Body of pancreas (tissue), 4 donors: ENCODE measurements at regions not wholly inside any gene's neighbourhood (a gene's known extent, or its start where the extent isn't known, plus 50 kb on each side); places are given as distances from the start of the nearest gene placed in this dataset.
A peak's percentile ranks its signal among the peaks of the same experiment; 100 is the strongest.

Experiments used
- ATAC-seq: fragments of 150-250 bp; one replicate; pipeline ENCODE4 v1.9.1; 2016
- DNase-seq, 4 donors: peaks; one replicate each; pipeline ENCODE4 v3.0.0-alpha.2; 2019
- H3K27ac ChIP-seq, 4 donors: fragments of 200-600 bp; sonication (generic); 1 replicate in 3 of 4; 2 replicates in 1 of 4; pipeline versions ENCODE4 v1.5.1 to v1.6.1; 2016 to 2019; ENCODE audit warnings: mild to moderate bottlenecking in 1 of 4, mixed read lengths in 1 of 4, moderate library complexity in 1 of 4
- H3K27me3 ChIP-seq, 2 donors: fragments of 200-600 bp; sonication (generic); one replicate each; pipeline ENCODE4 v1.6.0; 2016; ENCODE audit warnings: mild to moderate bottlenecking in 1 of 2
- H3K36me3 ChIP-seq, 2 donors: fragments of 200-600 bp; sonication (generic); replicated peaks in 1 of 2; 2 replicates each; pipeline ENCODE4 v1.5.1; 2016; ENCODE audit warnings: low read depth in 2 of 2; ENCODE audit not compliant: insufficient read depth in 1 of 2
- H3K4me1 ChIP-seq: fragments of 200-600 bp; sonication (generic); one replicate; pipeline ENCODE4 v1.6.0; 2016
- H3K4me3 ChIP-seq, 2 donors: fragments of 200-600 bp; sonication (generic); 1 replicate in 1 of 2; 2 replicates in 1 of 2; pipeline ENCODE4 v1.5.1; 2016 to 2019
- H3K9me3 ChIP-seq, 3 donors: fragments of 200-600 bp; sonication (generic); 1 replicate in 2 of 3; 2 replicates in 1 of 3; pipeline ENCODE4 v1.5.1; 2016
- POLR2A ChIP-seq, 3 donors: fragments of 450-650 bp; IDR thresholded peaks; one replicate each; pipeline ENCODE4 v1.6.1; 2016; ENCODE audit warnings: antibody characterized with exemption in 3 of 3, mild to moderate bottlenecking in 2 of 3
- WGBS, 2 donors: methylation state at CpG; one replicate each; pipeline ENCODE4 v1.1.5; 2017; 5-methylcytosine and 5-hydroxymethylcytosine counted together
- intact Hi-C: fragments of 100-400 bp; cut with DNase I; formaldehyde crosslinking; loops from one replicate; pipeline ENCODE4 v1.15.1; 2023
- TF ChIP-seq, protein P1 (sequence below), 7 experiments: fragments of 450-650 bp in 4 of 7; fragments of 200-600 bp in 3 of 7; sonication (generic) in 3 of 7; IDR thresholded peaks; one replicate each; pipeline ENCODE4 v1.5.1; 2016 to 2019; ENCODE audit warnings: antibody characterized with exemption in 7 of 7

DNA sequence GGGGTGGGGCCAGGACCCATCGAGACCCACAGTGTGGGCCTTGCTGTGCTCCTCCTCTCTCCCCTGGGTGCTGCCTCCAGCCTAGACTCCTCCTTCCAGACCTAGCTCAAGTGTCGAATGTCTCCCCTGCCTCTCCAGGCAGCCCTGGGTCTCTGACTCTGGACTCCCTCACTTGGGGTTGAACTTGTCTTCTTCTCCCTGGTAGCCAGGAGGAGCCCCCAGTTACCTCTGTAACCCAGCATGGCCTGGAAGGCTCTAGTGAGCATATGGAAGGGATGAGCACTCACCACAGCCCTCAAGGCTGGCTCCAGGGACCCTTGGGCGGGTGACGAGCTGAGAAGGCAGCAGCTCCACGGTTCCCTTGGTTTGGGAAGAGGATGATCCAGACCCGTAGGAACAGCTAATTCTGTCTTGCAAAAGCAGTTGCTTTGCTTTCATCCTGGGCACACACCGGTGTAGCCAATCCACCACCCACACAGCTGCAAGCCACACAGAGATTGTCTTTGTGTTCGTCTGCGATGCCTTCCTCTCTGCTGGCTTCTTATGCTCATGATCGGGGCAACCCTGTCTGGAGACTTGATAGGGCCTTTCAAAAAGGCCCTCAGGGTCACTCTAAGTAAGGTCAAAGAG is 52.3 kb upstream of the ANTXRL start:
- no peaks in the 10 kb centered on the region for H3K9me3 ChIP-seq
- no peak for TF ChIP-seq POLR2A (IDR thresholded peaks at IDR 0.05)
- TF ChIP-seq, protein P1, sequence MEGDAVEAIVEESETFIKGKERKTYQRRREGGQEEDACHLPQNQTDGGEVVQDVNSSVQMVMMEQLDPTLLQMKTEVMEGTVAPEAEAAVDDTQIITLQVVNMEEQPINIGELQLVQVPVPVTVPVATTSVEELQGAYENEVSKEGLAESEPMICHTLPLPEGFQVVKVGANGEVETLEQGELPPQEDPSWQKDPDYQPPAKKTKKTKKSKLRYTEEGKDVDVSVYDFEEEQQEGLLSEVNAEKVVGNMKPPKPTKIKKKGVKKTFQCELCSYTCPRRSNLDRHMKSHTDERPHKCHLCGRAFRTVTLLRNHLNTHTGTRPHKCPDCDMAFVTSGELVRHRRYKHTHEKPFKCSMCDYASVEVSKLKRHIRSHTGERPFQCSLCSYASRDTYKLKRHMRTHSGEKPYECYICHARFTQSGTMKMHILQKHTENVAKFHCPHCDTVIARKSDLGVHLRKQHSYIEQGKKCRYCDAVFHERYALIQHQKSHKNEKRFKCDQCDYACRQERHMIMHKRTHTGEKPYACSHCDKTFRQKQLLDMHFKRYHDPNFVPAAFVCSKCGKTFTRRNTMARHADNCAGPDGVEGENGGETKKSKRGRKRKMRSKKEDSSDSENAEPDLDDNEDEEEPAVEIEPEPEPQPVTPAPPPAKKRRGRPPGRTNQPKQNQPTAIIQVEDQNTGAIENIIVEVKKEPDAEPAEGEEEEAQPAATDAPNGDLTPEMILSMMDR (IDR thresholded peaks at IDR 0.05) = no peak
- ATAC-seq = no peak
- H3K4me1 ChIP-seq = no peaks in the 10 kb centered on the region
- intact Hi-C loops = no loop called here
- 53 to 76% methylated on average over 3 to 10 of the region's 10 CpGs for WGBS, 2 donors
- H3K27ac ChIP-seq = no peak overlapping the region
- no peak for DNase-seq
- no peak overlapping the region for H3K4me3 ChIP-seq
- no peaks in the 10 kb centered on the region for H3K36me3 ChIP-seq
- no peaks in the 10 kb centered on the region for H3K27me3 ChIP-seq

GRCh38 chr10:46235705-46236545 is 50.9 kb upstream of the ANTXRL start:
- H3K4me3 ChIP-seq = no peak overlapping the region
- WGBS, 2 donors = 65 to 77% methylated on average over 4 to 5 of the region's 5 CpGs
- intact Hi-C loops = no loop called here
- DNase-seq = no peak
- no peaks in the 10 kb centered on the region for H3K36me3 ChIP-seq
- no peak overlapping the region for H3K27ac ChIP-seq
- TF ChIP-seq POLR2A (IDR thresholded peaks at IDR 0.05) = no peak
- TF ChIP-seq, protein P1 (IDR thresholded peaks at IDR 0.05) = no peak
- no peaks in the 10 kb centered on the region for H3K9me3 ChIP-seq
- no peaks in the 10 kb centered on the region for H3K27me3 ChIP-seq
- no peaks in the 10 kb centered on the region for H3K4me1 ChIP-seq
- no peak for ATAC-seq

DNA sequence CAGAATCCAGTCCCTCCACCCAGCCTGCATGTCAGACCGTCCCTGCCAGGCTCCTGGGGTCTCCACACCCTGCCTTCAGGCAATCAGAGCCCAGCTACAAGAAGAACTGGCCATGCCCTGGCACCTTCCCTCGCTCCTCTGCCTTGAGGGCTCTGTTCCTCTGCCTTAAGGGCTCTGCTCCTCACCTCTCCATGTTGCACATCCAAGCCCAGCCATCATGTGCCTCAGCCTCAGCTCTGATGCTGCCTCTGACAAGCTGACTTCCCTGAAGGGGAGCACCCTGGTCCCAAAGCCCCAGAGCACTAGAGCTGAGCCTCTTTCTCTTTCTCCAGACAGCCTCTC is 50.3 kb upstream of the ANTXRL start:
- DNase-seq = no peak
- Histone ChIP-seq H3K4me3 (no peak overlapping the region), H3K27ac (no peak overlapping the region), H3K36me3 (no peaks in the 10 kb centered on the region), H3K27me3 (no peaks in the 10 kb centered on the region), H3K9me3 (no peaks in the 10 kb centered on the region), H3K4me1 (no peaks in the 10 kb centered on the region)
- TF ChIP-seq, protein P1 (IDR thresholded peaks at IDR 0.05) = no peak
- TF ChIP-seq POLR2A (IDR thresholded peaks at IDR 0.05) = no peak
- intact Hi-C loops = no loop called here
- WGBS, 2 donors = 68 to 74% methylated on average over 2 of the region's 2 CpGs
- no peak for ATAC-seq

DNA sequence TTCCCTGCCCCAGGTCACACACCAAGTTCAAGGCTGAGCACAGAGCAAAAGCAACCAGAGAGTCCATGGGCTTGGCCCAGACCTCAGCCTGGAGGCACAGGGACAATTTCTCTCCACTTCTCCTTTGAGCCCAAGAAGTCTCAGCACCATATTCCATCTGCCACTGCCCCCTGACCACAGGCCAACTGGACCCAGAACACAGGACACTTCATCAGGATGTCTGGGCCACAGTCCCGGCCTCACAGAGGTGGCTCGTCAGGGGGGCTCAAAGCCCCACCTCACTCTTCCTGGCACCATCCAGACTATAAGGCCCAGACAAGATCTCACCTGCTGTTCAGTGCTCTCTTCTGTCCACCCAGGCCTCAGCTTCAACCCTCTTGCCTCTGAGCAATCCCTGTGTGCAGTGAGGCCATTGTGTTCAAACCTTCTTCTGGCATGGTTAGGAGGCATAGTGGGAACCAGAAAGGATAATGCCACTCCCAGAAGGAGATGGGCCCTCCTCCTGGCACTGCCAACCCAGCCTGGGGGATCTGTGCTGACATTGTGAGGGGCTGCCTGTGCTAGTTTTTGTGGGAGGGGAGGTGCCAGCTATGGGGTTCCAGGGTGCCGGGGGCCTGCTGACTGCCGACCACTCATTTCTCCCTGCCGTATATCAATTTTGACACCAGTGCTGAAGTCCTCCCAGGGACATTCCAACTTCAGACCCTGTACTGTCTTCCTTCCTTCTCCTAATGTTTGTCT is 49.7 kb upstream of the ANTXRL start:
- H3K27me3 ChIP-seq = no peaks in the 10 kb centered on the region
- DNase-seq (peak in 1 of 4 donors; percentile 5), ATAC-seq (no peak)
- H3K4me1 ChIP-seq = no peaks in the 10 kb centered on the region
- 90 to 92% methylated on average over 5 of the region's 5 CpGs for WGBS, 2 donors
- TF ChIP-seq, protein P1 (IDR thresholded peaks at IDR 0.05) = no peak
- no peak for TF ChIP-seq POLR2A (IDR thresholded peaks at IDR 0.05)
- H3K27ac ChIP-seq = no peak overlapping the region
- no peak overlapping the region for H3K4me3 ChIP-seq
- no peaks in the 10 kb centered on the region for H3K9me3 ChIP-seq
- no peaks in the 10 kb centered on the region for H3K36me3 ChIP-seq
- intact Hi-C loops = no loop called here
